Fibroblast of pulmonary artery (primary cell): ENCODE measurements at regions not wholly inside any gene's neighbourhood (a gene's known extent, or its start where the extent isn't known, plus 50 kb on each side); places are given as distances from the start of the nearest gene placed in this dataset.

Experiments used
- DNase-seq: peaks from one replicate; pipeline ENCODE4 v3.0.0-alpha.2; 2010; ENCODE audit warnings: low read depth
- H3K4me3 ChIP-seq: replicated peaks from 2 replicates; pipeline ENCODE4 v1.5.1; 2011; ENCODE audit warnings: low read depth, mild to moderate bottlenecking, control low read depth, low read length, moderate library complexity
- TF ChIP-seq, protein P1 (sequence below): IDR thresholded peaks from 2 replicates; pipeline ENCODE4 v1.5.1; 2011; ENCODE audit warnings: mild to moderate bottlenecking, control low read depth, low read length, inconsistent platforms; ENCODE audit errors: missing control alignments

DNA sequence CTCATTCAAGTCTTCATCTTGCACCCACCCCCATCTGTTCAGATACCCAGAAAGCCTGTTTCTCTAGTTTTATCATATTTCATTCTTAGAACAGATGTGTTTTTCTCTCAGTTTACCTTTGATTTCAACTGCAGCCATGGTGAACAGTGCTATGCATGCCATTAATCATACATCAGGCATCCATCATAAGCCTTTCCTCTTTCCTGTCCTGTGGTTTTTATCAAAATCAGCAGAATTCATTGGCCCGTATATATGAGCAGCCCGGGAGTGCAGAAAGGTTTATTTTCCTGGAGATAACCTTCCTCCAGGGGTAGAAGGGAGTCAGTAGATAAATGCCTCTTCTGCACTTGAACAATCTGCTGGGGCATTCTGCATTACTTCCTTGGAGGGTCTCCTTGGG lies 65.7 kb downstream of the IL21 start:
- no peak for DNase-seq
- TF ChIP-seq, protein P1, sequence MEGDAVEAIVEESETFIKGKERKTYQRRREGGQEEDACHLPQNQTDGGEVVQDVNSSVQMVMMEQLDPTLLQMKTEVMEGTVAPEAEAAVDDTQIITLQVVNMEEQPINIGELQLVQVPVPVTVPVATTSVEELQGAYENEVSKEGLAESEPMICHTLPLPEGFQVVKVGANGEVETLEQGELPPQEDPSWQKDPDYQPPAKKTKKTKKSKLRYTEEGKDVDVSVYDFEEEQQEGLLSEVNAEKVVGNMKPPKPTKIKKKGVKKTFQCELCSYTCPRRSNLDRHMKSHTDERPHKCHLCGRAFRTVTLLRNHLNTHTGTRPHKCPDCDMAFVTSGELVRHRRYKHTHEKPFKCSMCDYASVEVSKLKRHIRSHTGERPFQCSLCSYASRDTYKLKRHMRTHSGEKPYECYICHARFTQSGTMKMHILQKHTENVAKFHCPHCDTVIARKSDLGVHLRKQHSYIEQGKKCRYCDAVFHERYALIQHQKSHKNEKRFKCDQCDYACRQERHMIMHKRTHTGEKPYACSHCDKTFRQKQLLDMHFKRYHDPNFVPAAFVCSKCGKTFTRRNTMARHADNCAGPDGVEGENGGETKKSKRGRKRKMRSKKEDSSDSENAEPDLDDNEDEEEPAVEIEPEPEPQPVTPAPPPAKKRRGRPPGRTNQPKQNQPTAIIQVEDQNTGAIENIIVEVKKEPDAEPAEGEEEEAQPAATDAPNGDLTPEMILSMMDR, result no peak
- H3K4me3 ChIP-seq, result no peak overlapping the region

DNA sequence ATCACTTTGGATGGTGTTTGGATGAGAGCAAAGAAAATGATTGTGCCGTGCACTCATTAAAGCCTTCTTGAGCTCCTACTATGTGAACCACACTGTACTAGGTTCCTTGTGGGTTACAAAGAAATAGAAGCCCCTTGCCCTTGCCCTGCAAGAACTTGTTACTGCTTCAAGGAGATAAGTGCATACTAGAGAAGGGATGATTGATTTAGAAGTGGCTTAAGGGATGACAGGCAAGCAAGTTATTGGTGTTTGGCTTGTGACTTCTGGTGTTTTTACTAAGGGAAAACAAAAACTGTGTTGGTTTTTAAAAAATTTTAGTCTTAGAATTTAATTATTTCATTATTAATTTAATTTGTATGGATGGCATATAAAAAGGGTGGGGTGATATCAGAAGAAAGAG lies 67.4 kb downstream of the IL21 start:
- TF ChIP-seq, protein P1, result no peak
- no peak for DNase-seq
- no peak overlapping the region for H3K4me3 ChIP-seq

DNA sequence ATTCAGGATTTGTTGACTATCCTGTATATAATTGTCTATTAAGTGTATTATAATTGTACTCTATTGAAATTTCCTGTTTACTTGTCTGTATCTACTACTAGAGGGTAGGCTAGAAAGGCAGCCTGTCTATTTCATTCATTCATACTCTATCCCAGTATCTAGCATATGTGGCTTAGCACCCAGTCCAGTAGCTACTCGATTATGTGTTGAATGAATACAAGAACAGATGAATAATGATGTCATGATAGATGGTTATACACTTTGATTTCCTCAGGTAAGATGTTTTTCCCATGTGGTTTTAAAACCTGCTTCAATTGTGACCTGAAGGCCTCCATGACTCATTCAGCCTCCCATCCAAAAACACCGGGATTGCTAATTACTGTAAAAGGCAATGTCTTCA lies 68.0 kb downstream of the IL21 start:
- TF ChIP-seq, protein P1, result no peak
- no peak for DNase-seq

DNA sequence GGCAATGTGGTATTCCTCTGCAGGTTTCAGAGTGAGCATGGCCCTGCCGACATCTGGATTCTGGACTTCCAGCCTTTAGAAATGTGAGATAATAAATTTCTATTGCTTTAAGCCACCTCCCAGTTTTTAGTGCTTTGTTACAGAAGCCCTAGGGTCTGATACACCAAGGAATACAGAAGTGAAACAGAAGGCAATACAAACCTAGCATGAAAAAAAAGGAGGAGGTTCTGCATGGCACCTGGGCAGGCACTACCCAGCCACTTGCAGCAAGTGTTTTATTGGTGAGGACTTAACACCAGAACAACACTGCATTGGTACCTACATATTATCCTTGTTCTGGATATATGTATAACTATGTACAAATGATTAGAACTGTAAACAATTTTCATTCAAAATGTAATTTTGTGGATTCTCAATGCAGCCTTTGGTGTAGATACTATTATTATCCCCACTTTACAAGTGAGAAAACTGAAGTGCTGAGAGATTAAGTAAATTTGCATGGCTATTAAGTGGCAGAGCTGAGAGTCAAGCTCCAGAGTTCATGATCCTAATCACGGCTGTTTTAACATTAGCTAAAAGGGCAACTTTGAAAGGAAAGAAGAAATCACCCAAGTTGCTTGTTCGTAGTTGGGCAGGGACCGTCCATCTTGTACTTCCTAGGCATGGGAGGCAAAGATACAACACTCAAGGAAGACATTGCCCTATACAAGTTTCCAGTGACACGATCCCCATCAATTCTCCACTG lies 71.8 kb downstream of the IL21 start:
- TF ChIP-seq, protein P1, result no peak
- H3K4me3 ChIP-seq, result no peak overlapping the region

More for the DNA sequence above, 68.0 kb downstream of the IL21 start:
- H3K4me3 ChIP-seq, result no peak overlapping the region

DNA sequence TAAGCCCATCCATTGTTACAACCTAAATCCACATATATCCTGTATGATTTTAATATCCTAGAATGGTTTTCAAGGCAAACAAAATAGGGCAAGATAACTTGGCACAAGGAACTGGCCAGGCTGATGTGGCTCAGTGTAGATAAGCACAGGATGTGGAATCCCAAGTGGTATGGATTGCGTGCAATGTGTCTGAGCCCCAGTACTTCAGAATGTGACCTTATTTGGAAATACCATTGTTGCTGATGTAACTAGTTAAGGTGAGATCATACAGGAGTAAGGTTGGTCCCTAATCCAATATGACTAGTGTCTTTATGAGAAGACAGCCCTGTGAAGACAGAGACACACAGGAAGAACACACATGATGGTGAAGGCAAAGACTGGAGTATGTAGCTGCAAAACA lies 72.4 kb downstream of the IL21 start:
- no peak overlapping the region for H3K4me3 ChIP-seq
- DNase-seq, result peak; percentile 88
- TF ChIP-seq, protein P1, result no peak

More for the DNA sequence above, 71.8 kb downstream of the IL21 start:
- DNase-seq, result no peak

DNA sequence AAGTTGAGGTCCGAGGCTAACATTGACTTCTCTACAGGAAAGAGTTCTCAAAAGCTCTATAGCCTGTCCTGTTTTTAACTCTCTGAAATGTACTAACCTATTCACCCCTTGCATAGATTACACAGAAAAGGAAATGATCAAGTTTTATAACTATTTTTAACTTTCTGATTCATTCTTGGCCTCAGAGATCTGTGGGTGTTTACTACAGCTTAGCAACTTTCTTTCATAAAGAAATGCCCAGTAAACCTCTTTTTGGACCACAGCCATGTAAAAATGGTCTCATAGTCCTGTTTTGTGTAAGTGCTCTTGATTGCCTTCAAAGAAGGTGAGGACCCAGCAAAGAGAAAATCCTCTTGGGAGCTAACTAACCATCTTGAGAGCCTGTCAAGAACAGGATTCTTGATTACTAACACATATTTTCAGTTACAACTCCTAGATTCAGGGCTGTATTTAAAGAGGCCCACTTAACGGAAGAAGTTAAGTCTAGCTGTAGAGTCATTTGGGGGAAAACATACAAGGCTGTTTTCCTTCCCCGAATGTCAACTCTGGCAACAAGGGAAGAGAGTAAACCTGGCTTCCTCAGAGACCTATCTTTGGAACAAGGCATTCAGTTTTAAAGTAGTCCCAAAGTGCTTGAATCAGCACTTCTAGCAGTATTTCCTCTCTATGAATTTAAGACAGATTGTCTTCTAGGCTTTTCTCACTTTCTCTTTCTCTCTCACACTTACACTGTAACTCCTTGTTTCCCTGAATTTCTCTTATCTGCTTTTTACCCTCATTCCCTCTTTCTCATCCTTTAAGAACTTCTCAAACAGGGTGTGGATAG lies 78.2 kb downstream of the IL21 start:
- no peak overlapping the region for H3K4me3 ChIP-seq
- TF ChIP-seq, protein P1, result no peak
- peak; percentile 85 for DNase-seq
